ENCODE measurements at regions not wholly inside any gene's neighbourhood (a gene's known extent, or its start where the extent isn't known, plus 50 kb on each side); places are given as distances from the start of the nearest gene placed in this dataset.
A peak's percentile ranks its signal among the peaks of the same experiment; 100 is the strongest.
"Not testable (repeated sequence)": the region's sequence is repeated elsewhere in the genome, so short reads cannot be mapped to it uniquely, and the experiment has no call there.

DNA sequence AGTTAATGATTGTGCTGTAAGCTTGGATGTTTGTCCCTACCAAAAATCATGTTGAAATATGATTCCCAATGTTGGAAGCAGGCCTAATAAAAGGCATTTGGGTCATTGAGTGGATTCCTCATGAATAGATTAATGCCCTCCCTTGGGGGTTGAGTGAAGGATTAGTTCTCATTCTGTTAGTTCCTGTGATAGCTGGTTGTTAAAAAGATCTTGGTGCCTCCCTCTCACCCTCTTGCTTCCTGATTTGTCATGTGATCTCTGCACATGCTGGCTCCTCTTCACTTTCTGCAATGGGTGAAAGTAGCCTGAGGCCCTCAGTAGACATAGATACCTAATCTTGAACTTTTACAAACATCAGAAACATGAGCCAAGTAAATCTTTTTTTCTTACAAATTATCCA is 115.6 kb upstream of the HCRTR2 start:
- DNase-seq: no peak

- DNase-seq: no peak
Observed at GRCh38 chr6:55064711-55065420, 109.4 kb upstream of the HCRTR2 start.

DNA sequence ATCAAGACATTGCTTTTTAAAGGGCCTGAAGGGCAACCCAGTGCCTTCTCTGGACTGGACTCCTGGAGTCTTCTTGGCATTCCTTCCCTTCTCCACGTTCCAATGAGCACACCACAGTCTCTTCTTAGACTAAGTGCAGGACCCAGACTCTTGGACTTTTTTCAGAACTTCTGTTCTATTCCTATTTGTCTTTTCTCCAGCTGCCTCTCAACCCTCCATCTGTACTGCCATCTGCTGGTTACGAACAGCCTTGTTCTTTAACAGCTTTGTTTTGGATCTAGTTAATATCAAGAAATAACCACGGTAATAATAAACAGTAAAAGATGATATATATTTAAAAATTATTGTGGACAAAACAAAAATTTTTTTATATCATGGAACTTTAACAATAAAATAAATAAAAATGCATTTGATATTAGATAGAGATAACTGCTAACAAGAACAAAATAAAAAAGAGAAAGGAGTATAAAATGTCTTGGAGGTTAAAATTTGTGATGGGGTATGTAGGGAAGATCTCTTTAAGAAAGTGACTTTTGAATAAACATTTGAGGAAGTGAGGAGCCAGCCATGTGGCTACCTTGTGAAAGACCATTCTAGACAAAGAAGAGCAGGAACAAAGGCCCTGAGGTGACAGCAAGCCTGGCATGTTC is 105.1 kb upstream of the HCRTR2 start:
- DNase-seq: peak; percentile 69

GRCh38 chr6:55082021-55082420 is 92.3 kb upstream of the HCRTR2 start:
- DNase-seq: peak; percentile 8

DNA sequence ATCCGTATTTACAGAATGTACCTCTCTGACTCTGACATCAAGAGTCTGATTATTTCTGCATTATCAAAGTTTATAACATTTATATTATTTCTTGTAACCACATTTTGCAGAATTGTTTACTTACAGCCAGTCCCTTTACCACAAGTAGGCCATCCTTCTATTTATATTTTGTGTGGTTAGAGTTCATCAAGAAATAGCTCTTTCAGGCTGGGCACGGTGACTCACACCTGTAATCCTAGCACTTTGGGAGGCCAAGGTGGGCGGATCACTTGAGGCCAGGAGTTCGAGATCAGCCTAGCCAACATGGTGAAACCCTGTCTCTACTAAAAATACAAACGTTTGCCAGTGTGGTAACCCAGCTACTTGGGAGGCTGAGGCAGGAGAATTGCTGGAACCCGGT is 86.3 kb upstream of the HCRTR2 start:
- peak; percentile 1 for DNase-seq

DNA sequence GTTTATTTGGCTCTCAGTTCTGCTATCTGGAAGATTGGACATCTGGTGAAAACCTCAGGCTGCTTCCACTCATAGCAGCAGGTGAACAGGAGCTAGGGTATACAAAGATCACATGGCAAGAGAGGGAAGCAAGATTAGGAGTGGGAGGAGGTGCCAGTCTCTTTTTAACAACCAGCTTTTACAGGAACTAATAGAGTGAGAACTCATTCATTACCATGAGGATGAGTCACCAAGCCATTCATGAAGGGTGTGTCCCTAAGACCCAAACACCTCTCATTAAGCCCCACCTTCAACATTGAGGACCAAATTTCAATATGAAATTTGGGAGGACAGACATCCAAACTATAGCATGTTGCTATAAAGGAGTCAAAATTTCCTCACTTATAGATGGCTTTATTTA is 85.4 kb upstream of the HCRTR2 start:
- no peak for DNase-seq

DNA sequence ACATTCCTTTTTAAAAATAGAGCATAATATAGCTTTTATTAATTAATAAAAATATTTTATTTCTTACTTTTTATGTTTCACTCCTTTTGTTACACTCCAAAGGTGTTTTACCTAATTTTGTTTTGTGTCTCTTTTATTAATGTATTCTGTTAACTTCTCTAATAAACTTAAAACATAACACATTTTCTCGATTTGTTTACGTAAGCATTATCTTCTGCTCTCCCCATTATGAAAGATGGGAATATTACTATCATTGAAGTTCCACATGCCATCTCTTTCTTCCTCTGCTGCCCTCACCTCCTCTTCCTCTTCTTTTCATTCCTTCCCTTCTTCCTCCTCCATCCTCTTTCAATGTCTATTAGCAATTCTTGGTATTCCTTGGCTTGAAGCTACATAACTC is 85.0 kb upstream of the HCRTR2 start:
- no peak for DNase-seq

DNA sequence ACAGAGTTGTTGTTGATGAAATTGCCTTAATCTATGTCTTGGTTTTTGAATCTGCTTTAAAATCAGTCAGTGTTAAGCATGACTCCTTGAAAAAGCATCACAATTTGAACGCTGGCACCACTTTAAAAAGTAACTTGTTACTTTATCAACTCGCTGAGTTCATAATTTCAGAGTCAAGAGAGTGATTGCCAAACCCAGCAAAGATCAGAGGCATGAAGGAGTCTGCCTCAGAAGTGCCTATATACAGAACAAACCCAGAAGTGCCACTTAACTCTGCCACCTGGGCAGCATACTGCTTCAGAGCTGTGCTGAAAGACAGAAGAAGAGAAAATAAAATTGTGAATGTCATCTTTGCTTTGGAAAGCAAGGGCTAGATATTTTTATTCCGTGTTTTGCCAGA is 73.6 kb upstream of the HCRTR2 start:
- DNase-seq: no peak

DNA sequence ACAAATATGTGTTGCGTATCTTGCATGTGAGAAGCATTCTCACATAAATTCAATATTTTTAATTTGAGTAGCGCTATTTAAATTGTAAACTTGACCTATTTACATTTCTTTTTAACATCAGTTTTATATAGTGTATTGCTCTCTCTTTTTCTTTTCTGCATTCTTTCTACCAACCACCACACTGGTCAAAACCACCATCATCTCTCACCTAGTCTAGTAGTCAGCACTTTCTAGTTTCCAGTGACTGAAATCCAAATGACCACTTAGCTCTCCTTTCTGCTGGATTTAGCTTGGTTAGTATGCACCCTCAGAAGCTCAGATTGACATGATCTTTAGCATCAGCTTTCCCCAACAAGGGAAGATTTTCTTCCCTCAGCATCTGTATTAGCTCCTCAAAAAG is 73.2 kb upstream of the HCRTR2 start:
- DNase-seq: no peak

- DNase-seq: peak; percentile 52
Observed at GRCh38 chr6:55108134-55109130, 65.9 kb upstream of the HCRTR2 start.

DNA sequence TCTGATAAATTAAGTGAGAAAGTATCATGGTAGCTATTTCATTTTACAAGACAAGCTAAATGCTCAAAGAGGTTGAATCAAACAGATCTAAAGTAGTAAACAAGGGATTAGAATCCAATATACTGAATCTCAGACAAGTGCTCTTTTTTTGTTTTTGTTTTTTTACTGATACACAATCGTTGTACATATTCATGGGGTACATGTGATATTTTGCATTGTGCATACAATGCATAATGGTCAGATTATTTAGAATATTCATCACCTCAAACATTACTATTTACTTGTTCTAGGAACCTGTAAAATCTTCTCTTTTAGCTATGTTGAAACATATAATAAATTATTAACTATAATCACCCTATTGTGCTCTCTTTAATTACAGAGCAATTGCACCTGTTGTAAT is 57.0 kb upstream of the HCRTR2 start:
- no peak for DNase-seq

GRCh38 chr6:55124241-55124640 is 50.1 kb upstream of the HCRTR2 start:
- DNase-seq: not testable (repeated sequence)
